ENCODE measurements at regions not wholly inside any gene's neighbourhood (a gene's known extent, or its start where the extent isn't known, plus 50 kb on each side); places are given as distances from the start of the nearest gene placed in this dataset.

DNA sequence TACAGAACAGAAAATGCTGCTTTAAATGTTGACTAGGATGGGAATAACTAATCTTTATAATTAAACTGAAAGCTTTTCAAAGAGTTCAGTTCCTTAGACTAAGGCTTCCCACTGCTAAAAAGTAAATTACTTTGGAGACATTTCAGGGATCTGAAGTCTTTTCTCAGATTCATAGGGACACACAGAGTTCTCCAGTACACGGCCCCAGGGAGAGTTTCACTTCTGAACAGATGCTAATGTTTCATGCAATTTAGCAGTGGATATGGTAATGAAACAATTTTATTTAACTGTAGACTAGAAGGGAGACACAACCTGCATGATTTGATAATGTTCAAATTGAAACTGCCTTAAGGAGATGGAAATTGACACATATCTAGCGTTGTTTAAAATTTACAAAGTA is 1282.6 kb downstream of the NCAM2 start:
- H3K4me3 ChIP-seq: no peak overlapping the region
- H3K9me3 ChIP-seq: no peaks in the 10 kb centered on the region
- H3K4me1 ChIP-seq: no peaks in the 10 kb centered on the region
- H3K36me3 ChIP-seq: no peaks in the 10 kb centered on the region
- H3K27ac ChIP-seq: no peak overlapping the region
- intact Hi-C loops (cut with DNase I; ENCODE audit: low total_unique reads): no loop called here
- TF ChIP-seq, protein P1, sequence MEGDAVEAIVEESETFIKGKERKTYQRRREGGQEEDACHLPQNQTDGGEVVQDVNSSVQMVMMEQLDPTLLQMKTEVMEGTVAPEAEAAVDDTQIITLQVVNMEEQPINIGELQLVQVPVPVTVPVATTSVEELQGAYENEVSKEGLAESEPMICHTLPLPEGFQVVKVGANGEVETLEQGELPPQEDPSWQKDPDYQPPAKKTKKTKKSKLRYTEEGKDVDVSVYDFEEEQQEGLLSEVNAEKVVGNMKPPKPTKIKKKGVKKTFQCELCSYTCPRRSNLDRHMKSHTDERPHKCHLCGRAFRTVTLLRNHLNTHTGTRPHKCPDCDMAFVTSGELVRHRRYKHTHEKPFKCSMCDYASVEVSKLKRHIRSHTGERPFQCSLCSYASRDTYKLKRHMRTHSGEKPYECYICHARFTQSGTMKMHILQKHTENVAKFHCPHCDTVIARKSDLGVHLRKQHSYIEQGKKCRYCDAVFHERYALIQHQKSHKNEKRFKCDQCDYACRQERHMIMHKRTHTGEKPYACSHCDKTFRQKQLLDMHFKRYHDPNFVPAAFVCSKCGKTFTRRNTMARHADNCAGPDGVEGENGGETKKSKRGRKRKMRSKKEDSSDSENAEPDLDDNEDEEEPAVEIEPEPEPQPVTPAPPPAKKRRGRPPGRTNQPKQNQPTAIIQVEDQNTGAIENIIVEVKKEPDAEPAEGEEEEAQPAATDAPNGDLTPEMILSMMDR (IDR thresholded peaks at IDR 0.05): no peak
- H3K27me3 ChIP-seq: no peaks in the 10 kb centered on the region
- DNase-seq: no peak

DNA sequence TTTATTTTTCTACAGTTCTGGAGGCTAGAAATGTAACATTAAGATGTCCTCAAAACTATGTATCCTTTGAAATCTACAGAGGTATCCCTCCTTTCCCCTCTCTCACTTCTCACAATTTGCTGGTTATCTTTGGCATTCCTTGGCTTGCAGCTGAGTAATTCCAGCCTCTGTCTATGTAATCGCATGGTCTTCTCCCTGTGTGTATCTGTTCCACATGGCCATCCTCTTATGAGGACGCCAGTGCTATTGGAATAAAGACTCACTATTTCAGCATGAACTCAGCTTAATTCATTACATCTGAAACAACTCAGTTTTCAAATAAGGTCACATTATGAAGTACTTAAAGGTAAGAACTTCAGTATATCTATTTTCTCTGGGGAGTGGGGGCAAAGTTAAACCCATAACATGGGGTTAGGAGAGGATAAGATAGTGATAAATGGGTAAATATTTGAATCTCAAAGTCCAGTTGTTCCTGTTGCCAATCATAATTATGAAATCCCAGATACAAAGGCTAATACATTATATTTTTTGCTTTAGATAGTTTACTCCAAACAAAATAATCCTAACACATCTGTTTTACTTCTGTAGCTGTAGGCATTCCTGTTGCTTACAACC is 1290.8 kb downstream of the NCAM2 start:
- no peaks in the 10 kb centered on the region for H3K36me3 ChIP-seq
- TF ChIP-seq, protein P1 (IDR thresholded peaks at IDR 0.05): no peak
- no peak overlapping the region for H3K4me3 ChIP-seq
- no peaks in the 10 kb centered on the region for H3K4me1 ChIP-seq
- no peaks in the 10 kb centered on the region for H3K9me3 ChIP-seq
- intact Hi-C loops (cut with DNase I; ENCODE audit: low total_unique reads): no loop called here
- no peak overlapping the region for H3K27ac ChIP-seq
- no peak for DNase-seq
- no peaks in the 10 kb centered on the region for H3K27me3 ChIP-seq

DNA sequence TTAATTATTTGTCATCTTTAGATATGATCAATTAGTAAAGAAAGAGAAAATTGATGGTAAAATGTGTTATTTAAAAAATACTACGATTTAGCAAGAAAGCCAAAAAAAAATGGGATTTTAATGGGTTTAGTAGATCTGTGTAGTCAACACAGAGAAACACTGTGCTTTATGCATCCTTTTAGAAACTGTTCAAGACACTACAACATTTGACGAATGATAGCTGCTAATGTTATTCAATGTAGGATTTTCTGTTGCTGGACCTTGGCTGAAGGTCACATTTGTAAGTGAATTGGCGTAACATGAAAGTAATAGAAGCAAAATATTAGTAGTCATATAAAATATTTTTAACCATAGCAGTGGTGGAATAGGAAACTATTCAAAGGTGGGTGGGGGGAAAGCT is 1293.9 kb downstream of the NCAM2 start:
- intact Hi-C loops (cut with DNase I; ENCODE audit: low total_unique reads): no loop called here
- no peaks in the 10 kb centered on the region for H3K27me3 ChIP-seq

DNA sequence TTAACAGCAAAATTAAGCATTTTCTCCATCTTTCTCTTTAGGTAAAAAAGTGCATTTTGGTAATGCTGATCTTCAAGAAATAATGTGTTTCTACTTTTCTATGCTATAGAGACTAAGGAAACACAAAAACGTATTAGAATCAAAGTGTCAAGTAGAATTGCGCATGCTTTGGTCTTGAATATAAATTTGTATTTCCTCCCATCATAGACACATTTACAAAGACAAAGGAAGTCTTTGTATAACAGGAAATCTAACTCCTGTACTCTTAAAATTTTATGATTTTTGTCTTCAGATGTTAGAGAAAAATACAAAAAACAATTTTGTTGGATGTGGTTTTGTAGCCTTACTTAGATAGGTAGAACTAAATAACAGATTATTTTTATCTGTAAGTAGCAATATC is 1299.4 kb downstream of the NCAM2 start:
- TF ChIP-seq, protein P1 (IDR thresholded peaks at IDR 0.05): no peak
- no peak overlapping the region for H3K4me3 ChIP-seq
- intact Hi-C loops (cut with DNase I; ENCODE audit: low total_unique reads): no loop called here

More for the DNA sequence above, 1293.9 kb downstream of the NCAM2 start:
- no peak for DNase-seq
- no peaks in the 10 kb centered on the region for H3K36me3 ChIP-seq
- H3K9me3 ChIP-seq: no peaks in the 10 kb centered on the region
- H3K27ac ChIP-seq: no peak overlapping the region
- TF ChIP-seq, protein P1 (IDR thresholded peaks at IDR 0.05): no peak
- no peak overlapping the region for H3K4me3 ChIP-seq
- no peaks in the 10 kb centered on the region for H3K4me1 ChIP-seq

DNA sequence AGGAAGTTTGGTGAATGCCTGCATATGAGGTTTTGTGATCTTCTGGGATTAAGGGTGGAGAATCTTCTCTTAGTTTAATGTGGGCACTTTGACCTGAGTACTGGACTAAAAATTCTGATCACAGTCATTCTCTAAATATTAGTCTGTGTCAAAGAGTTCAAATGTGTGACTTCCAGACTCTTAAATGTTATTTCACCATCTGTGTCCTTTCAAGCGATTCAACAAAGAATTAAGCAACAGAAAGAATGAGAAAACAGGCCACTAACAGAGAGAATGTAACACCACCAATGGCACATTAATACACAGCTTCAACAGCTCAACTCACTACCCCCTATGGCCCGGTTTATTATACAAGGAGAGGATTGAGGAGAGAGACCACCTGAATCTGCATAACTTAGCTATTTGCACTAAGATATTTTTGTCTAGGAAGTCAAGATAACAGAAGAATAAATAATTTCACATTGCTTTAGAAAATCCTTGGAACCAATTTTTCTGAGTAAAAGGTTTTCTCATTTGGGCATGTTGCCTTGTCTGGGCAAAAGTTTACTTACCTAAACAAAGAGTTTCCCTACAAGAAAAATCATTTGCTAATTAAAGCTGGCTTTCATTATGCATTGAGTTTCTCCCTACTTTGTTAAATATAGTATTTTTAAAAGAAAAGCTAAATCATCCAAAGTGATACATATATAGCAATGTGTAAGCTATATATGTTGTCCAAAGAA is 1313.7 kb downstream of the NCAM2 start:
- TF ChIP-seq, protein P1 (IDR thresholded peaks at IDR 0.05): no peak
- Histone ChIP-seq H3K36me3 (no peaks in the 10 kb centered on the region), H3K4me3 (no peak overlapping the region), H3K9me3 (peaks cover 0 to 8% (median 0%) of the 10 kb centered on the region in 3 donors), H3K27me3 (no peaks in the 10 kb centered on the region), H3K4me1 (no peaks in the 10 kb centered on the region), H3K27ac (no peak overlapping the region)
- DNase-seq: no peak
- intact Hi-C loops (cut with DNase I; ENCODE audit: low total_unique reads): no loop called here

More for the DNA sequence above, 1299.4 kb downstream of the NCAM2 start:
- Histone ChIP-seq H3K9me3 (no peaks in the 10 kb centered on the region), H3K4me1 (no peaks in the 10 kb centered on the region), H3K36me3 (no peaks in the 10 kb centered on the region), H3K27ac (no peak overlapping the region), H3K27me3 (no peaks in the 10 kb centered on the region)
- no peak for DNase-seq

Data from tibial artery (tissue), 4 donors.